ENCODE measurements at regions not wholly inside any gene's neighbourhood (a gene's known extent, or its start where the extent isn't known, plus 50 kb on each side); places are given as distances from the start of the nearest gene placed in this dataset.
A peak's percentile ranks its signal among the peaks of the same experiment; 100 is the strongest.
"Not testable (repeated sequence)": the region's sequence is repeated elsewhere in the genome, so short reads cannot be mapped to it uniquely, and the experiment has no call there.

DNA sequence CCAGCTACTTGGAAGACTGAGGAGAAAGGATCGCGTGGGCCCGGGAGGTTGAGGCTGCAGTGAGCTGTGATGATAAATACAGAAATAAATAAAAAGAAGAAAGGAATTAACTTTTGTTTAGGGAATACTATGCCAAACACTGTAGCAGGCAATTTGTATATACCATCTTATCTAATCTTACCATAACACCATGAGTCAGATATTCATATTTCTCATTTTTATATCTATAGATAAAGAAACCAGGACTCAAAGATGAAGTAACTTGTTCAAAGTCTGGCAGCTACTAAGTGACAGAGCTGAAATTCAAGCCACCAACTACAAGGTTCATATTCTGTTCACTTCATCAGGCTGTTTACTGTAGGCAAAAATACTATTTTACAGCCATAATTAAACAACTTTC, 119.2 kb upstream of the SLC39A10 start:
- no peak for DNase-seq (ENCODE audit: low read depth)

DNA sequence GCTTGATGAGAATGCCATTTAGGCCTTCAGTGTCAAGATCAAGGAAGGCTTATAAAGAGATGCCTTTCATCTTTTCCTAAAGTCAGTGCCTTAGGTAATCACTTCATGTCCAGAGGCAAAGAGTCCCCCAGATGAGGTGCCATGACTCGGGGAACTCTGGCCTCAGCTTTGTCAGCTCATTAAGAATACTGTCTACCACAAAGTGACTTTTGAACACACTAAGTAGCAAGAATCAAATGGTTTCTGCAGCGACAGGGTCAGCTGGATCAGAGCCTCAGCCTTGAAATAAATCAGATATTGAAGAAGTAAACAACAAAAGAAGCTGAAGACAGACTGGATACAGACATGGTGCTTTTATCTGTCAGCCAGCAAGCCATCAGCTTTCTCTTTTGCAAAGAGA, 120.1 kb upstream of the SLC39A10 start:
- DNase-seq (ENCODE audit: low read depth), result no peak

DNA sequence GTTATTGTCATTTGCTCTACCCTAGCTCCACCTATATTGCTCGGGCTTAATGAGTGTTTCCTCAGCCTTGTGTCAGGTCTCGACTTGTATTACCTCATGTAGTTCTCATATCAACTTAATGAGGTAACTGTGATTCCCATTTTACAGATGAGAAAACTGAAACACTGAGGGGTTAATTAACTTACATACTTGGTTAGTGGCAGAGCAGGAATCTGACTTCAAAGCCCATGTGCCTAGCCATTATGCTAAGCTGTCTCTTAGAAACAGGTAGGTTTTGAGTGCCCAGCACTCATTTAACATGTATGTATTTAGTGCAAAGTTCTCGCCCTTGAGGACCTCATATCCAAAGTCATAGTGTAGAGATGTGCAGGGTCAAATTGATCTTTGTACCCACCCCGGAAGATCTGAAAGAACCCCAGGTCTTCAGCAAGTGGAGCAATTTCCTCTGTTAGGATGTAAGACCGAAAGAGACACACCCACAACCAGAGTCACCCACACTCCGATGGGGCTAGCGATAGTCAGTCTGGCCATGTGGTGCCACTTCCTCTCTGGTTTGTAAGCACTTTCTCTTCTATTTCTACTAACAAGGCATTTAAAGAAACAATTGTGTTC, 121.0 kb upstream of the SLC39A10 start:
- no peak for DNase-seq (ENCODE audit: low read depth)

DNA sequence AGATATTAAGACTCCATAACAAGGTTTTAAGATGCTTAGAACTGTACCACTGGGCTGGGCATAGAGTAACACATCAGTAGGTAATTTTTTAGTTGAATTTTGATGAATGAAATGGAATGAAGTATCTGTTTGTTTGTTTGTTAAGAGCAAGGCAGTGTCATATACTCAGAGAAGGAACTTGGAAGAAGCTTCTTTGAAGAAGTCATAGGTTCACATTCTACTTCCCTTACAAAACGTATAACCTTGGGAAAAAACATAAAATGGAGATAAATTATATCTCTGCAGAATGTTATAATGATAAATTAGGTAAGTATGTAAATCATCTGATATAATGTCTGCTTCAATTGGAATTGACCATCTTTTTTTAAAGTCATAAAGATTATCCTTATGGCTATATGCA, 122.1 kb upstream of the SLC39A10 start:
- no peak for DNase-seq (ENCODE audit: low read depth)

DNA sequence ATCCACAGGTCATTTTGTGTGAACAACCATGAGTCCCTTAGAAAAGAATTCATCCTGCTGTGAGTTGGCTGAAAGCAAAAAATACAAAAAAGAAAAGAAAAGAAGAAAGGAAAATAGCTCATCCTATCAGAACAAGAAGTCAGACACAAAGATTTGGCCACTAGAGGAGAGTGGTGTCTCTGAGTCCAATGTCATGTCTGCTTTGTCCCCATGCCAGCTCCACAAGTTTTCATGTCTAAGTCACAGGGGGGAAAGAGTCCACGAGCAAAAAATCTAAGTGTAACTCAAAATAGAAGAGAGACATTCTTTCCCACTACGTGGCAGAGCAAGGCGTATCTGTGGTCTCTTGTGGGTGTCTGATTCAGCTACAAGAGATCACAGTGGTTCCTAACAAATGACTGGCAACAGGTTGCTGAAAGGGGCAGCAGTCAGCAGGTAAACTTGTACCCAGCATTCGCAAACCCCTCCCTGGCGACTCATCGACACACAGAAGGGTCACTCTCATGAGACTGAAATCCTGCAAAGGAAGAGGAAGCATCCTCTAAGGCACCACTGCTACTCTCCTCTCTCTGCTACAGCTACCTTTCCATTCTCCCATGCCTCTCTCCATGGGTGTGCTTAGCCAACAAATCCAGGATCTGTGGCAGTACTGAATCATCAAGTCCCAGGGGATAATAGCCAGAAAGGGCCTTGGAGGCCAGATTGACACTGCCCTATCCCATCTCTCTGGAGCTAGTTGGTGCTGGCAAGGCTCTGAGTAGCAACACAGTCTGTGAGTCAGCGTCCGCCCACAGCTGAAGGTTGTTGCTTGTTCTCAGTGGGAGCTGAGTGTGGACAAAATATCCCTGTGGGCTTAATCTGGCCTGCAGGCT, 123.0 kb upstream of the SLC39A10 start:
- peak; percentile 96 for DNase-seq (ENCODE audit: low read depth)

DNA sequence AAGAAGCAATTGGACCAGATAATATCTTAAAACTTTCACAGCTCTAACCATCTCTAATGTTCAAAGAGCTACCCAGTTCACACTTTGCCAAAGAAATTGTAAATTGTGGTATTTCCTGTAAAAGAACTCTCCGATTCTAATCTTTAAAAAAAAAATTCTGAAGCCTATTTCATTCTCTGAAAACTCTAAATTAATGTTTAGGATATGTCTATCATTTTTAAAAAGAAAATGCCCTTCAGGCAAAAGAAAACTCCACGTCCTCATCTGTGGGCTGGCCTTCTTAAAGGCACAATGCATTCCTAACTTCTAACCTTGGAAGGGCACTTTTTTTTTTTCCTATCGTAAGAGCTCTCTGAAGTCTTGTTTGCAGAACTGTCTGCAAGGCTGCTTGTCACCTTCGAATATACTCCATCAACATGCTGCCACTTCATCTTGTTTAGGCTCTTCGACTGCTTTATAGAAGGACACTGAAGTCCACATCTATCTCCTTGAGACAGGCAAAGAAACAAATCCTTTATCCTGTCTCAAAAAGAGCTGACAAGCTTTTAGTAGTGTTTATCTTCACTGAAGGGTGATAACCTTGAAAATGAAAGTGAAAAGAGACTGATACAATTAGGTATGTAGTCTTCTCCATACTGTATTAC, 124.3 kb upstream of the SLC39A10 start:
- peak; percentile 74 for DNase-seq (ENCODE audit: low read depth)

DNA sequence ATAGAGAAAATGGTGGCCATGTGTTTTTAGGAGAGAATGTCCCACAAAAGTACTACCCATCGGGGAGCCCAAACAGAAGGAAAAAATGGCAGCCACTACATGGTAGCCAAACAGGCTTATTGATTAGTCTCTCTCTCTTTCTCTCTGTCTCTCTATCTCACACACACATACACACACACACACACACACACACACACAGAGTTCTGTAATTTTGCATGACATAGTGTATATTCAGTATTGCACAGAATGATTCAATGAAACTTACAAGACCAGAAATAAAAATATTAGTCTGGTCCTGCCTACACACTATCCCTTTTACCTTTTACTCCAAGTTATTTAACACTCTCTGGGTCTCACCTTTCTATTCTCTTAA, 124.8 kb upstream of the SLC39A10 start:
- DNase-seq (ENCODE audit: low read depth), result peak; percentile 12

DNA sequence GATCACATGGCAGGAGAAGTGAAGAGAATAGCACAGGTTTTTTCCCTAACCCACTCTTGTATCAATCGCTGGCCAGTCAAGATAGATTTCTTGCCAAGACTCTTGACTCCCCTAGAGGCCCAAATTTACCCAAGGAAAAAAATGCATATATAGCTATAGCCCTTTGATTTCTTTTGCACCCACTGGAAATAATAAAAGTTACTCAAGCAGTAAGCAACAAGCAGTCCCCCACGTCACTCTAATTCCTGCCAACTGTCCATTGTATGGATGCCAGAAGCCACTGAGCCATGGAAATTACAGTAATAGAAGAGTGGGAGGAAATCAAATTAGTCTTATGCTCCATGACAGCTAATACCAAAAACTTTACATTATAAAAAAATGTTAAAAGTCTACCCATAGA, 125.3 kb upstream of the SLC39A10 start:
- peak; percentile 91 for DNase-seq (ENCODE audit: low read depth)

DNA sequence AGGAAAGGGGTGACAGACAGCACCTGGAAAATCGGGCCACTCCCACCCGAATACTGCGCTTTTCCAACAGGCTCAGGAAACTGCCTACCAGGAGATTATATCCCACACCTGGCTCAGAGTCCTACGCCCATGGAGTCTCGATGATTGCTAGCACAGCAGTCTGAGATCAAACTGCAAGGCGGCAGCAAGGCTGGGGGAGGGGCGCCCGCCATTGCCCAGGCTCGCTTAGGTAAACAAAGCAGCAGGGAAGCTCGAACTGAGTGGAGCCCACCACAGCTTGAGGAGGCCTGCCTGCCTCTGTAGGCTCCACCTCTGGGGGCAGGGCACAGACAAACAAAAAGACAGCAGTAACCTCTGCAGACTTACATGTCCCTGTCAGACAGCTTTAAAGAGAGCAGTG, 133.8 kb upstream of the SLC39A10 start:
- DNase-seq (ENCODE audit: low read depth), result not testable (repeated sequence)

DNA sequence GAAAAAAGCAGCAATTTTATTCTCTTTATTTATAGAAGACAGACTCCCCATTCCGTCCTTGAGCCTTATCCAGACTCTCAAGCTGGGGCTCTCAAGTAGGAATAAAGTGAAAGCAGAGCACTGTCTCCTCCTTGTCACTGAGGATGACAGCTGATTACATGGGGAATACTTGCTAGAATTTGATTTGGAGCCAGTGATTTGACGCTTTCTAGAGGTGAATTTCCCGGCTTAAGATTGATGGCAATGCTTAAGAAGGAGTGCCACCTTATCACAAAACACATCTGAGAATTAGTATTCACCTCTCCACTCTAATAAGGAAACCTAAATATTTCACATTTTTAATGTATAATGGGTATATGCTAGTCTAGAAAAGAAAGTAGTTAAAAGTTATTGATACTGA, 135.4 kb upstream of the SLC39A10 start:
- DNase-seq (ENCODE audit: low read depth), result peak; percentile 15

DNA sequence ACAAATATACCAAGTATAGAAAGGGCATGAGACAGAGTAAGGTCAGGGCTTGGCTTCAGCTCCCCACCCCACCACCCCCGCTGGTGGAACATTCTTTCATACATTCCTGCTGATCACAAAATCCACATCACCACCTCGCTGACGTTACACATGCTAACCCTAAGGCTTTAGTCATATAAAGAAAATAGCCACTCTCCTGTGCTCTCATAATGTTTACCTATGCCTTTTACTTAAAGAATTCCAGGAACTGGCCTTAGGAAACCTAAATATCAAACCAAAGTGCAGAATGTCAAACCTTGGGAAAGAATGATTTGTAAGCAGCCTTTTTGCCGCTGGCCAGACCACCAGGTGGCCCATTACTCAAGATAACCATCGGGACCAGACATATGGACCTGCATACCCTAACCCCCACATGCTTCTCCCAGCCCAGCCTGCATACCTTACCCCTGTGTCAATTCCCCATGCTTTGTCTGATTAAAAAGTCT, 136.3 kb upstream of the SLC39A10 start:
- peak; percentile 99 for DNase-seq (ENCODE audit: low read depth)

DNA sequence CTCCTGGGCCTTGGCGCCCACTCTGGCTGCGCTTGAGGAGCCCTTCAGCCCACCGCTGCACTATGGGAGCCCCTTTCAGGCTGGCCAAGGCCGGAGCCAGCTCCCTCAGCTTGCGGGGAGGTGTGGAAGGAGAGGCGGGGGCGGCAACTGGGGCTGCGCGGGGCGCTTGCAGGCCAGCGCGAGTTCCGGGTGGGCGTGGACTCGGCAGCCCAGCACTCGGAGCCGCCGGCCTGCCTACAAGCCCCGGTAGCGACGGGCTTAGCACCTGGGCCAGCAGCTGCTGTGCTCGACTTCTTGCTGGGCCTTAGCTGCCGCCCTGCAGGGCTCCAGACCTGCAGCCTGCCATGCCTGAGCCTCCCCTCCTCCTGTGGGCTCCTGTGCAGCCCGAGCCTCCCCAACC, 141.5 kb upstream of the SLC39A10 start:
- DNase-seq (ENCODE audit: low read depth), result no peak

DNA sequence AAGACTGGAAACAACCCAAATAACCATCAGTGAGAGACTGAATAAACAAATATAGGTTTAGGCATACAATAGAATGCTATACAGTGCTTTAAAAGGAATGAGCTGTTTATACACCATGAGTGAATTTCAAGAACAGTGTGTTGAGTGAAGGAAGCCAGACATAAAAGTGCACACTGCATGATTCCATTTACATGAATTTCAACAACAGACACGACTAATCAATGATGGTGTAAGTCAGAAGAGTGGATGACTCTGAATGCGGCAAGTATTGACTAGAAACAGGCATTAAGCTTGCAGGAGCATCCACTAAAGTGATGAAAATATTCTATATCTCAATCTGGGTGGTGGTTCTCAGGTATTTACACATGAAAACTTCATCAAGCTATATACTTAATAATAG, 142.7 kb upstream of the SLC39A10 start:
- no peak for DNase-seq (ENCODE audit: low read depth)

DNA sequence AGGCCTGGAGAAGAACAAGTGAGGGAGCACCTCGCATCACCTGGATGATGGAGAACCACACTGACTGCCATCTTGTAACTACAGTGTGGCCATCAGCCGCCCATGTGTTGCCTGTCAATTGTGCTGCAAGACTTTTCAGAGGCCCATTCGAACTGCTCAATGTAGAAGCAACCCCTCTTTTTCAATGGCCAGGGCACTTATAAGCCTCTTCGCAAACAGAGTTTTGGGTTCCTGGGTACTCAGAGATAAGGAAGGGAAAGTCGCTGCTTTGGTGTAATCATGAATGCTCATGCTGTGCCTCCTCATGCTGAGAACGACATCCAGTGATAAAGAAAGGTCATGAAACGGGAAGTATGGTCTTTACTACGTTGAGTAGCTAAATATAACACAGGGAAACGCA, 143.9 kb upstream of the SLC39A10 start:
- no peak for DNase-seq (ENCODE audit: low read depth)

DNA sequence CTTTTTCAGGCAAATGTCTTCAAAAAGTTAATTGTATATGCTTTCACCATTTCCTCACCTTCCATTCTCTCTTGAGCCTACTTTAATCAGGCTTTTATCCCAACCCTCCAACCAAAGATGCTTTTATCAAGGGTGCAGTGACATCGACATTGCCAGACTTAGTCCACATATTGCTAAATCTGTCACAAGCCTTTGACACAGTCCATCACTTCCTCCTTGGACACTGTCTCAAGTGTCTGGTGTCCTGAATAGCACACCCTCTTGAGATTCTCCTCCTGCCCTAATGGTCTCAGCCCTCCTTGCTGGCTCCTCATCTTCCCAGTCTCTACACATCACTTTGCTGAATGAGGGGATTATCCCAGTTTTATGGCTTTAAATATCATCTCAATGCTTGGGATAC, 147.5 kb upstream of the SLC39A10 start:
- no peak for DNase-seq (ENCODE audit: low read depth)

DNA sequence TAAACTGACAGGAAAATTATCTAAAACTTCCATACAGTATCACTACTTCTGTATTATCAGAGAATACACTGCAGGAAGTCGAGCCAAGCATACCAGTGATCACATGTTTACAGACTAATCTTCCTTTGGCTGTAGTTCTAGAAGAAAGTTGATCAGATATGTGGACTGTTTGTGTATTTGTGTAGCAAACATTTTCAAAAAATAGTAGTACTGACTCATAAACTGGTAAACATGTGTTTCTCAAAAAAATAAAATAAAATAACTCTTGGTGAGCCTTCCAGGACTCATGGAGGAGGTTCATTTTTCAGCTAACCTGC, 148.9 kb upstream of the SLC39A10 start:
- DNase-seq (ENCODE audit: low read depth), result no peak

DNA sequence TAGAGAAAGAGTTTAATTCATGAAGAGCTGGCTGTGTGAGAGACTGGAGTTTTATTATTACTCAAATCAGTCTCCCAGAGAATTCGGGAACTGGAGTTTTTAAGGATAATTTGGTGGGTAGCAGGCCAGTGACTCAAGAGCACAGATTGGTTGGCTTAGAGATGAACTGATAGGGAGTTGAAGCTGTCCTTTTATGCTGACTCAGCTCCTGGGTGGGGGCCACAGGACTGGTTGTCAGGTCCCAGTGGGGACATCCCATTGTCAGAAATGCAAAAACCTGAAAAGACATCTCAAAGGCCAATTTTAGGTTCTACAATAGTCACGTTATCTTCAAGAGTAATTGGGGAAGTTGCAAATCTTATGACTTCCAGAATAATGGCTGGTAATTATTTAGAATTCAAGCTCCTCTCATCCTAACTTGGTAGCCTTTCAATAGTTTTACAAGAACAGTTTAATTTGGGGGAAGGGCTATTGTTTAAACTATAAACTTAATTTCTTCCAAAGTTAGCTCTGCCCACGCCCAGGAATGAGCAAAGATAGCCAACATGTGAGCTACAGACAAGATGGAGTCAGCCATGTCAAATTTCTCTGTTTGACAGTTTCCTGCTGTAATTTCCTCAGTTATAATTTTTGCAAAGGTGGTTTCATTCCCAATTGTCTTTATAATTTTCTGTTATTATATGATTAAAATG, 149.4 kb upstream of the SLC39A10 start:
- no peak for DNase-seq (ENCODE audit: low read depth)

DNA sequence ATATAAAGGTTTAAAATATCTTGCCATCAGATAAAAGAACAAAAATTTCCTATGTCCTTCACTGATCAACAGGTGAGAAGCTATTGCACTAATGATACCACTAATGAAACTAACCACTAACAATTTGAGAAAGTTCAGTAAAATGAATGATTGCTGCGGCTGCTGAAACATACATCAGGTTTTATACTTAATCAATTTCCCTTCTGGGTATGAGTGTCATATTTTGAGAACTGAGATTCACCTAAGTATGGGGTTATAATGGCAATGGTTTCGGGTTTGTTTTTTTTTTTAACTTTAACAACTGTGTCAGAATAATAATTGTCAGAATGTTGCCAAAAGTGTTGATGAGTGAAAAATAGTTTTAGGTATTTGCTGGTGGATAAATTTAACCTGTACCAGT, 151.3 kb upstream of the SLC39A10 start:
- DNase-seq (ENCODE audit: low read depth), result no peak

DNA sequence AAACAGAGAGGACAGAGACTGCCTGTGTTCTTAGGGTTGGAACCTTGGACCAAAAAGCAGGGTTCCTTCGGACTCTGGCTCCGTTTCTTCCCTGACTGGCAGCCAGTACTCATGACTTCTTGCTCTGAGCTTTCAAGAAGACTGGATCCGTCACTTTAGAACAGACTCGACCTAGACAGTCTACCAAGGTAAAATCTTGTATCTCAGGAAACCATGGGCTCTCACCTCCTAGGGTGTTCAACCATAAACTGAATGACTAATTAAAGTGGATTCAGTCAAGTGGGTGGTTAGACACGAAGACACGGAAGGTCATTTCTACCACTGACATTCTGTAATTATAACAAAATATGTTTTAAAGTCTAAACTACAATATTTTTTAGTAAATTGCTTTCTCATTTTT, 153.8 kb upstream of the SLC39A10 start:
- DNase-seq (ENCODE audit: low read depth), result no peak

DNA sequence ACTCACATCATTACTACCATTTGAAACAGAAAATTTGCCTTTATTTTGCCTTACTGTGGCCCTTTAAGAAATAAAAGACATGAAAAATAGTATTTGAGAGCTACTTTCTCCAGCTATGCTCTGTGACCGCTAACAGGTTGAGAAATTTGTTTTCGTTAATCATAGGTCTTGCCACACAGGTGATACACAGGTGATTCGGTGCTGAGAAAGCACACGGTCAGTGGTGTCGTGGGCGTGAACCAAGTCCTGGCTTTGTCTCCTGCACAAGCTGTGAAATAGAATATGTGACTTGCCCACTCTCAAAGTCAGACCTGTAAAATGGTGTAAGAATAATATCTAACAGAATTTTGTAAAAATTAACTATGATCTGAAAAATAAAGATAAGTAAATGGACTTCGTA, 155.3 kb upstream of the SLC39A10 start:
- peak; percentile 27 for DNase-seq (ENCODE audit: low read depth)

DNA sequence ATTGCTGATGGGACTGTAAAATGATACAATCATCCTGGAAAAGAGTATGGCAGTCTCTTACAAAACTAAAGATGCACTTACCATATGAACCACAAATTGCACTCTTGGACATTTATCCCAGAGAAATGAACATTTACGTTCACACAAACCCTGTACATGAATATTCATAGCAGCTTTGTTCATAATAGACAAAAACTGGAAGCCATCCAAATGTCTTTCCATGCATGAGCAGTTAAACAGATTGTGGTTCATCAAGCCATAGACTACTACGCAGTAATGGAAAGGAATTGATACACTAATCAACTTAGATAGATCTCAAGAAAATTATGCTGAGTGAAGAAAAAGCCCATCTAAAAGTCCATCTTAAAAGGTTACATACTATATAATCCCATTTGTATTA, 156.1 kb upstream of the SLC39A10 start:
- DNase-seq (ENCODE audit: low read depth), result peak; percentile 50

DNA sequence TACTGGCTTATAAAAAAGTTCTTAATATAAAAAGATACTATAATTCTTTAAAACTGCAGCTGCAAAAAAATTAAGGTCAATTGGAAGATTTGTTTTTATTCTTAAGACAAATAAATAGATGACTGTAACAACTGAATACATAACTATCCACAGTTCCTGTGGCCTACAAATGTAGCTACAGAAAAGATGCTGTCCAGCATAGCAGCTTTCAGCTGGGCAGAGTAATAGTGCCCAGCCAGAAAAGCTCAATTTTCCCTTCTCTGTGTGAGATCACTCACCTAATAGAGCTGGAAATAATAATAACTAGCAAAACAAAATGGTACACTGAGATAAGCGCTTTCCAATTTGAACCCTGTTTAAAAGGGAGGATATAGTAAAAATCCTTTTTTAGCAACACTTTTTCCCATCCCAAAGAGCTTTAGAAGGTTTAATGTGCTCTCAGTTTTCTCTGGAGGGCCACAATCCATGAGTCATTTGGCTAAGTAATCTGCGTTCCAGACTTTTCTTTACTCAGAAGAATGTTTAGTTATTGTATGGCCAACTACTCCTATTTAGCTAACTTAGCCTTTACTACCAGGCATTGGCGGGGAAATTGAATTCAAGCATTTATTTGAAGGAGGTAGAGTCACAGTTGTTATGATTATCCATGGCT, 158.1 kb upstream of the SLC39A10 start:
- peak; percentile 22 for DNase-seq (ENCODE audit: low read depth)
